ENCODE measurements at regions not wholly inside any gene's neighbourhood (a gene's known extent, or its start where the extent isn't known, plus 50 kb on each side); places are given as distances from the start of the nearest gene placed in this dataset.

DNA sequence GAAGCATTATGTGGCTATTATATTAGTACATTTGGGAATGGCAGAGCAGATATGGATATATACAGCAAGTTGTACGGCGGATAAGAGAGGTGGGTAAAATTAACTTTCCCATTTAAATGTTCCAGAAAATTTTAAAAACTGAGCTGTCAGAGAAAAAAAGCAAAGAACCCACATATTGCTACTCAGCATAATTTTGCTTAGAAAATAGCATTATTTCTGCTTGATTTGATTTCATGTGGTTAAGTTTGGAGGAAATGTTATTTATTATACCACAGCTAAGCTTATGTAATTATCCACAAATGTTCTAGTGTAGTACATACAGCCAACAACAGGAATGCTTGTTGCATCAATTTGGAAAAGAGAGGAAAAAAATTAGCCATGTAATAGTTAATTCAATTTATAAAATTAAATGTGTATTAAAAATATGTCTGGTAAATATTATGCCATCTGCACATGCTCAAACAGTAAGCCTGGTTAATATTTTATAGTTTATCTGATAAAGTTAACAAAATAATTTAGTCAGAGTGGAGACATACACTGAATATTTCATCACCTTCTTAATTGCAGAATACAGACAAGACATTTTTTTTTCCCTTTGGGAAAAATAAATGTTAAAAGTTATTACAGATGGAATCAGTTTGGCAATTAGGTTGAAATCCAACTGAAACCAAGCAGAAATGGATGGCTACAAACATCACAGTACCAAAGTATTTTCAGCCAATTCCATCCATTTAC is 172.1 kb upstream of the ID4 start:
- no peak for TF ChIP-seq POLR2AphosphoS5 (IDR thresholded peaks at IDR 0.05)
- TF ChIP-seq, protein P1, sequence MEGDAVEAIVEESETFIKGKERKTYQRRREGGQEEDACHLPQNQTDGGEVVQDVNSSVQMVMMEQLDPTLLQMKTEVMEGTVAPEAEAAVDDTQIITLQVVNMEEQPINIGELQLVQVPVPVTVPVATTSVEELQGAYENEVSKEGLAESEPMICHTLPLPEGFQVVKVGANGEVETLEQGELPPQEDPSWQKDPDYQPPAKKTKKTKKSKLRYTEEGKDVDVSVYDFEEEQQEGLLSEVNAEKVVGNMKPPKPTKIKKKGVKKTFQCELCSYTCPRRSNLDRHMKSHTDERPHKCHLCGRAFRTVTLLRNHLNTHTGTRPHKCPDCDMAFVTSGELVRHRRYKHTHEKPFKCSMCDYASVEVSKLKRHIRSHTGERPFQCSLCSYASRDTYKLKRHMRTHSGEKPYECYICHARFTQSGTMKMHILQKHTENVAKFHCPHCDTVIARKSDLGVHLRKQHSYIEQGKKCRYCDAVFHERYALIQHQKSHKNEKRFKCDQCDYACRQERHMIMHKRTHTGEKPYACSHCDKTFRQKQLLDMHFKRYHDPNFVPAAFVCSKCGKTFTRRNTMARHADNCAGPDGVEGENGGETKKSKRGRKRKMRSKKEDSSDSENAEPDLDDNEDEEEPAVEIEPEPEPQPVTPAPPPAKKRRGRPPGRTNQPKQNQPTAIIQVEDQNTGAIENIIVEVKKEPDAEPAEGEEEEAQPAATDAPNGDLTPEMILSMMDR (IDR thresholded peaks at IDR 0.05), result no peak

Measured in esophagus muscularis mucosa (tissue), 3 donors.